ENCODE measurements at regions not wholly inside any gene's neighbourhood (a gene's known extent, or its start where the extent isn't known, plus 50 kb on each side); places are given as distances from the start of the nearest gene placed in this dataset.

- TF ChIP-seq CTCF (IDR thresholded peaks at IDR 0.05) (no peak), POLR2A (IDR thresholded peaks at IDR 0.05) (no peak)
Observed at GRCh38 chr10:33556620-33557019, 222.2 kb upstream of the NRP1 start.
